Fibroblast of the aortic adventitia (primary cell): ENCODE measurements at regions not wholly inside any gene's neighbourhood (a gene's known extent, or its start where the extent isn't known, plus 50 kb on each side); places are given as distances from the start of the nearest gene placed in this dataset.

Experiments
- DNase-seq: peaks from one replicate; pipeline ENCODE4 v3.0.0-alpha.2; 2010; ENCODE audit warnings: low read depth
- H3K4me3 ChIP-seq: 2 replicates; pipeline ENCODE4 v1.5.1; 2011; ENCODE audit warnings: low read depth, mild to moderate bottlenecking, control low read depth, low read length, moderate library complexity
- TF ChIP-seq, protein P1 (sequence below): IDR thresholded peaks from 2 replicates; pipeline ENCODE4 v1.5.1; 2011; ENCODE audit warnings: mild to moderate bottlenecking, low read length, control low read depth, inconsistent platforms; ENCODE audit not compliant: insufficient read depth

DNA sequence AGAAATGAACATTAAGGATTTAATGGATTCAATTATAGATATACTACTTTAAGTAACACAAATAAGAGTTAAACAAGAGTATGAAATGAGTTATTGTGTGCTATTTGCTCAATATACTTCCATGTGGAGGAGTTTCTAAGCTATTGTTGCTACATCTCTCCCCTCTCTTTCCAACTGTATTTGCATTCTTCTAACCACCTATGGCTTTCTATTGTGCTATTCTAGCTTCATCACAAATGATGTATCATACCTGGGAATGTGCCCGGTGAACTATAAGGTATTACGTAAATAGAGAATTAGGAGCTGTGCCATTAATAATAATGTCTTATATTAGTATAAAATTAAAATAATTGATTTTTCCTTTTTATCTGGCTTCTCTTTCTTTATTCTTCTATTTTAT is 87.1 kb upstream of the PLEKHG7 start:
- TF ChIP-seq, protein P1, sequence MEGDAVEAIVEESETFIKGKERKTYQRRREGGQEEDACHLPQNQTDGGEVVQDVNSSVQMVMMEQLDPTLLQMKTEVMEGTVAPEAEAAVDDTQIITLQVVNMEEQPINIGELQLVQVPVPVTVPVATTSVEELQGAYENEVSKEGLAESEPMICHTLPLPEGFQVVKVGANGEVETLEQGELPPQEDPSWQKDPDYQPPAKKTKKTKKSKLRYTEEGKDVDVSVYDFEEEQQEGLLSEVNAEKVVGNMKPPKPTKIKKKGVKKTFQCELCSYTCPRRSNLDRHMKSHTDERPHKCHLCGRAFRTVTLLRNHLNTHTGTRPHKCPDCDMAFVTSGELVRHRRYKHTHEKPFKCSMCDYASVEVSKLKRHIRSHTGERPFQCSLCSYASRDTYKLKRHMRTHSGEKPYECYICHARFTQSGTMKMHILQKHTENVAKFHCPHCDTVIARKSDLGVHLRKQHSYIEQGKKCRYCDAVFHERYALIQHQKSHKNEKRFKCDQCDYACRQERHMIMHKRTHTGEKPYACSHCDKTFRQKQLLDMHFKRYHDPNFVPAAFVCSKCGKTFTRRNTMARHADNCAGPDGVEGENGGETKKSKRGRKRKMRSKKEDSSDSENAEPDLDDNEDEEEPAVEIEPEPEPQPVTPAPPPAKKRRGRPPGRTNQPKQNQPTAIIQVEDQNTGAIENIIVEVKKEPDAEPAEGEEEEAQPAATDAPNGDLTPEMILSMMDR, result no peak
- DNase-seq, result no peak

DNA sequence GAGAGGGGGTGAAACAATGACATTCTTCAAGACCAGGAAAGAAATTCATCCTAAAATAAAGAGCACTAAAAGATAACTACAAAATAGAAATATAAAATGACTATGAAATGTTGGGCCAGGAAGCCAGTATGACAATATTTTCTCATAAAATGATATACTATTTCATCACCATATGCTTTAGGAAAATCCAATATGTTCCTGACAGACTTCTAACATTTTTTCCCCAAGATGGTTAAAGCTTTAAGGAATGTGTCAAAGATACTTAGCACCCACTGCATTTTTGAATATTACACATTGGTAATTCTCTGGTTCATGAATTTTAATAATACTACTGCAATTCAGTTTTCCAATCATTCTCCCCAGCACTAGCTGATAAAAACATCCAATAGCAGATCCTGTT is 87.7 kb upstream of the PLEKHG7 start:
- H3K4me3 ChIP-seq, result no peak overlapping the region
- TF ChIP-seq, protein P1, result no peak
- no peak for DNase-seq

More for the DNA sequence above, 87.1 kb upstream of the PLEKHG7 start:
- H3K4me3 ChIP-seq, result no peak overlapping the region

DNA sequence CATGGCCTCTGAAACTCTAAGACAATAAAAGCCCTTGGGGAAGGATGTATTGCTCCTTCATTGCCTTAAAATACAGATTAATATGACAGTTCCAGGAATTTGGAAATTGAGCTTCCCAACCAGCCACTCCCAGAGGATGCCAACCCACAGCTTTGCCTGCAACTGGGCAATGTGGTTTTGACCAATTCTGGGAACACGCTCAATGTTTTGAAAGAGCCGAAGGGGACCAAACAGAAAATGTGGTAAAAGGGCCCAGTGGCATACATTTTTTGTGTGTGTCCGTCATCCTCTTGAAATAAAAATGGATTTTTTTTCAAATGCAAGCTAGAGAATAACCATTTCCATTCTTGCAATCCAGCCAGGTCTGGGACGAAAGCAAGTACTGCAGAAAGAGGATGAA is 88.3 kb upstream of the PLEKHG7 start:
- TF ChIP-seq, protein P1, result no peak
- peak; percentile 19 for DNase-seq
- H3K4me3 ChIP-seq, result no peak overlapping the region

GRCh38 chr12:92614001-92614400 is 88.8 kb upstream of the PLEKHG7 start:
- DNase-seq, result no peak
- TF ChIP-seq, protein P1, result no peak
- no peak overlapping the region for H3K4me3 ChIP-seq

GRCh38 chr12:92612611-92613010 is 90.2 kb upstream of the PLEKHG7 start:
- no peak for DNase-seq
- no peak overlapping the region for H3K4me3 ChIP-seq
- TF ChIP-seq, protein P1, result no peak

GRCh38 chr12:92608151-92609091 is 94.4 kb upstream of the PLEKHG7 start:
- DNase-seq, result peak; percentile 68
- no peak overlapping the region for H3K4me3 ChIP-seq
- TF ChIP-seq, protein P1, result peak; percentile 66
